ENCODE measurements at regions not wholly inside any gene's neighbourhood (a gene's known extent, or its start where the extent isn't known, plus 50 kb on each side); places are given as distances from the start of the nearest gene placed in this dataset.
"Not testable (repeated sequence)": the region's sequence is repeated elsewhere in the genome, so short reads cannot be mapped to it uniquely, and the experiment has no call there.

DNA sequence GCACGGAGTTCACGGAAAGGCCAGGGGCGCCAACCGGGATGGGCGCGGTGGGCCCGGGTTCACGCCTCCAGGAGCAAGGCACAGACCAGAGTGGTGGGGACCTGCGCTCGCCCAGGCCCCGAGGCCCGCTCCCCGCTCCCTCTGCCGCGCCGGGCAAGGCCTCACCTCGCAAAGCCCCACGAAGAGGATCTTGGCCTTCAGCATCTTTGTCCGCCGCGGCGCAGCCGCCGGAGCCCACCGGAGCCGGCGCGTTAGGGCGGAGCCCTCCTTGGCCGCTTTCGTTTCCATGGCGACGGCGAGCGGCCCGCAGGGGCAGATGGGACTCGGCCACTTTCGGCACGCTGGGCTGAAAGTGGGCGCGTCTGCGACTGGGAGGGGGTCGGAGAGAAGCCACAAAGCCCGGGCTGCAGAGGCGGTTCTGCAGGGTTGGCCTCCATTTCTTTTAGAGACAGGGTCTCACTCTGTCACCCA is 944.4 kb upstream of the ZNF722 start:
- no peak for DNase-seq (ENCODE audit: low read depth in 2 of 2)
- no peak overlapping the region for H3K4me3 ChIP-seq (replicated peaks in 1 of 2; ENCODE audit: low read depth in 2 of 2, low read length in 2 of 2)
- TF ChIP-seq, protein P1, sequence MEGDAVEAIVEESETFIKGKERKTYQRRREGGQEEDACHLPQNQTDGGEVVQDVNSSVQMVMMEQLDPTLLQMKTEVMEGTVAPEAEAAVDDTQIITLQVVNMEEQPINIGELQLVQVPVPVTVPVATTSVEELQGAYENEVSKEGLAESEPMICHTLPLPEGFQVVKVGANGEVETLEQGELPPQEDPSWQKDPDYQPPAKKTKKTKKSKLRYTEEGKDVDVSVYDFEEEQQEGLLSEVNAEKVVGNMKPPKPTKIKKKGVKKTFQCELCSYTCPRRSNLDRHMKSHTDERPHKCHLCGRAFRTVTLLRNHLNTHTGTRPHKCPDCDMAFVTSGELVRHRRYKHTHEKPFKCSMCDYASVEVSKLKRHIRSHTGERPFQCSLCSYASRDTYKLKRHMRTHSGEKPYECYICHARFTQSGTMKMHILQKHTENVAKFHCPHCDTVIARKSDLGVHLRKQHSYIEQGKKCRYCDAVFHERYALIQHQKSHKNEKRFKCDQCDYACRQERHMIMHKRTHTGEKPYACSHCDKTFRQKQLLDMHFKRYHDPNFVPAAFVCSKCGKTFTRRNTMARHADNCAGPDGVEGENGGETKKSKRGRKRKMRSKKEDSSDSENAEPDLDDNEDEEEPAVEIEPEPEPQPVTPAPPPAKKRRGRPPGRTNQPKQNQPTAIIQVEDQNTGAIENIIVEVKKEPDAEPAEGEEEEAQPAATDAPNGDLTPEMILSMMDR (IDR thresholded peaks at IDR 0.05; ENCODE audit: low read depth, low read length), result no peak

DNA sequence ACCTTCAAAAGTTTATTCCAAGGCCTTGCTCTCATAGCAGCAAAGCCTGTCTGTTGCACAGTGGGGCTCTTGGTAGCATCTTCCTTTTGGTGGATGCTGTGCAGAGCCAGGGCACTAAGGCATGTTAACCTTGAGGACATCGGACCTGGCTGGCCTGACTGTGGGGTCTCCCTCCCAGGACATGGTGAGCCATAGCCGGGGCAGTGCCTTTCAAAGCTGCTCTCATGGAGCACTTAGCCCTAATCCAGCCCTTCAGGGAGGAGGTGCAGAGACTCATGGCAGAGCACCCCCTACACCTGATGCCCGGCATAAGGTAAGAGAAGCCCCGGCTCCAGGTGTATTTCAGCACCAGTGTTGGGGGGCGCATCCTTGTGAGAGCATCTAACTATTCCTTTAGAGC is 941.4 kb upstream of the ZNF722 start:
- TF ChIP-seq, protein P1 (IDR thresholded peaks at IDR 0.05; ENCODE audit: low read depth, low read length), result no peak
- DNase-seq (ENCODE audit: low read depth in 2 of 2), result no peak
- no peak overlapping the region for H3K4me3 ChIP-seq (replicated peaks in 1 of 2; ENCODE audit: low read depth in 2 of 2, low read length in 2 of 2)

DNA sequence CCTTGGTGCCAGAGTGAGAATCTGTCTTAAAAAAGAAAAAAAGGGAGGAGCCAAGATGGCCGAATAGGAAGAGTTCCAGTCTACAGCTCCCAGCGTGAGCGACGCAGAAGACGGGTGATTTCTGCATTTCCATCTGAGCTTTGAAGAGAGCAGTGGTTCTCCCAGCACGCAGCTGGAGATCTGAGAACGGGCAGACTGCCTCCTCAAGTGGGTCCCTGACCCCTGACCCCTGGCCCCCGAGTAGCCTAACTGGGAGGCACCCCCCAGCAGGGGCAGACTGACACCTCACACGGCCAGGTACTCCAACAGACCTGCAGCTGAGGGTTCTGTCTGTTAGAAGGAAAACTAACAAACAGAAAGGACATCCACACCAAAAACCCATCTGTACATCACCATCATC is 937.9 kb upstream of the ZNF722 start:
- H3K4me3 ChIP-seq (replicated peaks in 1 of 2; ENCODE audit: low read depth in 2 of 2, low read length in 2 of 2); DNase-seq (ENCODE audit: low read depth in 2 of 2): not testable (repeated sequence)

DNA sequence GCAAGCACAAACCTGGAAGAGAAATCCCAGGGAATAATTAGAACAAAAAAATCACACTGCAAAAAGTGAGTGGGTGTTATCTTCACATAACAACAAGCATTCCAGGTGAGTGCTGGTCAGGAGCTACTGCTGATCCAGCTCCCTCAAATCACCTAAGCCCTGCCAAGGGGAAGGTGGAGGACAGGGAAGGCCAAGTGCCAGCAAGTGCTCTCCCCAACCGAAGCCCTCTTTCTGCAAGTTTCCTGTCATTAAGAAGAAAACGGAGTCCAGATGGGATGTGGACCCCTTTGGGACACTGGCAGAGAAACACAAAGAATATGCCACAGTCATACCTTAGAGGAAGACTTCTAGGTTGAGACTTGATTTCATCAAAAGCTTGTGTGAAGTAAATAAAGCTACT is 933.0 kb upstream of the ZNF722 start:
- no peak overlapping the region for H3K4me3 ChIP-seq (replicated peaks in 1 of 2; ENCODE audit: low read depth in 2 of 2, low read length in 2 of 2)
- TF ChIP-seq, protein P1 (IDR thresholded peaks at IDR 0.05; ENCODE audit: low read depth, low read length), result no peak
- no peak for DNase-seq (ENCODE audit: low read depth in 2 of 2)

DNA sequence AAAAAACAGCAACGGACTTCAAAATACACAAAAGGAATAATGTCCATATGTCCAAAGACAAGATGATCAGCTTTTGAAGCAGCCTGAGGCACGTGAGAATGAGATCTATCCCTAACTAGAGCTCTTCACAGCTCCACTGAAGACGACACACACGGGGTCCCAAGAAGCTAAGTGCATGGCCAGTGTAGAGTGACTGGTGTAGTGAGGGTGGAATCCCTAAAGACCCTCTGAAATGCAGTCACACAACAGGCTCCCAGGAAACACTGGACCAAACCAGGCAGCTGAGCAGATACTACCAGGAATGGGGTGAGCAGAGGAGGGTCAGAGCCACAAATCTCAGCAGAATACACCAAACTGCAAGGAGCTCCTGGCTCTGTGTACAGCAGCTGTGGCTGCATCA is 932.4 kb upstream of the ZNF722 start:
- not testable (repeated sequence) for H3K4me3 ChIP-seq (replicated peaks in 1 of 2; ENCODE audit: low read depth in 2 of 2, low read length in 2 of 2); DNase-seq (ENCODE audit: low read depth in 2 of 2)

DNA sequence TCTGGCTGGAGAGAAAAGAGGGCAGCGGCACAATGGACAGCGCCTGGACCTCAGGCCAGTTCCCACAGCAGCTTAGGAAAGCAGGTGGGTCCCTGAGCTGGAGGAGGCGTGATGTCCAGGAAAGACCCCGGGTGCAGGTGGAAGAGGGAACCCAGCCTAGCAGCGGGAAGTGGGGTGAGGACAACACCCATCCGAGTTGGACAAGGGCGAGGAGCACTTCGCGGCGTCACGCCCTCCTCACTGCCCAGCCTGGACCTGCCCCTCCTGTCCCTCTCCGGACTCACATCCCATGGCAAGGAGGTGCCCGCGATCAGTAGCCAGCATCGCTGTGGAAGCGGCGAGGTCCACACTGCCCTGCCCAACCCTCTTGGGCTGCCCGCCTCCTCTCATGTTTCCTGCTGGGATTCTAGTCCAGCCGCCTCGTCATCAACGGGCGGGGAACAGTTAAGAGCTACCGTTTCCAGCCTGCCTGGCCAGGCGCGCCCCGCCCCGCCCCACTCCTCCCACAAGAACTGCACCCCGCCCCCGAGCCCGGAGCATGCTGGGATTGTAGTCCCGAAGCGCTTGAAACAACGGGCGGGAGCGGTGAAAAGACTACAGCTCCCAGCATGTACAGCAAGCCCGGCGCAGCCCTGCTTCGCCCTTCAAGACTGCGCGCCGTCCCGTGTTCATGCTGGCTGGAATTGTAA is 930.6 kb upstream of the ZNF722 start:
- no peak for DNase-seq (ENCODE audit: low read depth in 2 of 2)
- TF ChIP-seq, protein P1 (IDR thresholded peaks at IDR 0.05; ENCODE audit: low read depth, low read length), result no peak
- no peak overlapping the region for H3K4me3 ChIP-seq (replicated peaks in 1 of 2; ENCODE audit: low read depth in 2 of 2, low read length in 2 of 2)

DNA sequence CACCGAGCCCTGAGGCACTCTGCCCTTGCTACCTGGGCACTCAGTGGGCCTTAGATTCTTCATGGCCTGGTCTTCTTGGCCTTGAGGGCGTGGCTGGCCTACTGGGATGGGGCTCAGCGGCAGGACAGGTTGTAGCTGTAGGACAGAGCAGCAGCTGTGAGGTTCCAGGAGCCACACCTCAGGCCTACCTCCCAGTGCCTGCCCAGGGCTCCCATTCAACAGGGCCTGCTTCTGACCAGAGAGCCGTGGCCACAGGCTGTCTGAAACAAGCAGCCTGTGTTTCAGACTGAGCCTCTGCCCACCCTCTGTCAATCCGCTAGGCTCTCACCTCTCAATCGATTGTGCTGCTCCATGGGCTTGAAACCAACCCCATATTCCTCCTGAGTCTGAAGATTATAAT is 928.0 kb upstream of the ZNF722 start:
- DNase-seq (ENCODE audit: low read depth in 2 of 2), result no peak
- TF ChIP-seq, protein P1 (IDR thresholded peaks at IDR 0.05; ENCODE audit: low read depth, low read length), result no peak
- no peak overlapping the region for H3K4me3 ChIP-seq (replicated peaks in 1 of 2; ENCODE audit: low read depth in 2 of 2, low read length in 2 of 2)

DNA sequence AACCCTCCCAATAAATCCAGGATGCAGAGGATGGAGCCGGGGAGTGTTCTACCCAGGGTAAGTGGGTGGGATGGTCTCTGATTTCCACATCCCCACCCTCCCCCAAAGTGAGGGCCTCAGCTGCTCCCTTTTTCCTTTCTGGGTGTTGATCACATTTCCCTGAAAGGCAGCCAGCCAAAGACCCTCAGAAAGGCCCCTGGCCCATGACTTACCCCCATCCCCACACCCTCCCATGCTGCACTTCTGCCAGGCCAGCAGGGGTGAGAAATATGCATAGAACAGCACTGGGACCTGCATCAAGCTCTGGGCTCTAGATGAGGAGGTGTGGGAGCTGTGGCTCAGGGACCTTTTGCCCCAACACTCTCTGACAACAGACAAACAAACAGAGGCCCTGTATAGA is 927.3 kb upstream of the ZNF722 start:
- no peak overlapping the region for H3K4me3 ChIP-seq (replicated peaks in 1 of 2; ENCODE audit: low read depth in 2 of 2, low read length in 2 of 2)
- TF ChIP-seq, protein P1 (IDR thresholded peaks at IDR 0.05; ENCODE audit: low read depth, low read length), result no peak
- DNase-seq (ENCODE audit: low read depth in 2 of 2), result no peak

Measured in cardiac fibroblast (primary cell).